IgD-negative memory B cell (primary cell): ENCODE measurements at regions not wholly inside any gene's neighbourhood (a gene's known extent, or its start where the extent isn't known, plus 50 kb on each side); places are given as distances from the start of the nearest gene placed in this dataset.
A peak's percentile ranks its signal among the peaks of the same experiment; 100 is the strongest.

ENCODE experiments used
- H3K27ac Mint-ChIP-seq, 3 donors: one replicate each; pipeline ENCODE4 v1.8.0; 2020 to 2022; ENCODE audit warnings: mild to moderate bottlenecking in 3 of 3, mixed read lengths in 3 of 3, moderate library complexity in 1 of 3
- H3K27me3 Mint-ChIP-seq: one replicate; pipeline ENCODE4 v1.8.0; 2021; ENCODE audit warnings: mixed read lengths
- H3K36me3 Mint-ChIP-seq: one replicate; pipeline ENCODE4 v1.8.0; 2020; ENCODE audit warnings: mild to moderate bottlenecking, mixed read lengths
- H3K4me1 Mint-ChIP-seq, 3 donors: one replicate each; pipeline ENCODE4 v1.8.0; 2020 to 2022; ENCODE audit warnings: mixed read lengths in 3 of 3, mild to moderate bottlenecking in 1 of 3
- H3K4me3 Mint-ChIP-seq, 4 donors: one replicate each; pipeline ENCODE4 v1.8.0; 2020 to 2022; ENCODE audit warnings: mild to moderate bottlenecking in 4 of 4, mixed read lengths in 4 of 4, moderate library complexity in 3 of 4
- H3K9me3 Mint-ChIP-seq, 3 donors: one replicate each; pipeline ENCODE4 v1.8.0; 2020 to 2021; ENCODE audit warnings: mixed read lengths in 3 of 3, mild to moderate bottlenecking in 1 of 3

DNA sequence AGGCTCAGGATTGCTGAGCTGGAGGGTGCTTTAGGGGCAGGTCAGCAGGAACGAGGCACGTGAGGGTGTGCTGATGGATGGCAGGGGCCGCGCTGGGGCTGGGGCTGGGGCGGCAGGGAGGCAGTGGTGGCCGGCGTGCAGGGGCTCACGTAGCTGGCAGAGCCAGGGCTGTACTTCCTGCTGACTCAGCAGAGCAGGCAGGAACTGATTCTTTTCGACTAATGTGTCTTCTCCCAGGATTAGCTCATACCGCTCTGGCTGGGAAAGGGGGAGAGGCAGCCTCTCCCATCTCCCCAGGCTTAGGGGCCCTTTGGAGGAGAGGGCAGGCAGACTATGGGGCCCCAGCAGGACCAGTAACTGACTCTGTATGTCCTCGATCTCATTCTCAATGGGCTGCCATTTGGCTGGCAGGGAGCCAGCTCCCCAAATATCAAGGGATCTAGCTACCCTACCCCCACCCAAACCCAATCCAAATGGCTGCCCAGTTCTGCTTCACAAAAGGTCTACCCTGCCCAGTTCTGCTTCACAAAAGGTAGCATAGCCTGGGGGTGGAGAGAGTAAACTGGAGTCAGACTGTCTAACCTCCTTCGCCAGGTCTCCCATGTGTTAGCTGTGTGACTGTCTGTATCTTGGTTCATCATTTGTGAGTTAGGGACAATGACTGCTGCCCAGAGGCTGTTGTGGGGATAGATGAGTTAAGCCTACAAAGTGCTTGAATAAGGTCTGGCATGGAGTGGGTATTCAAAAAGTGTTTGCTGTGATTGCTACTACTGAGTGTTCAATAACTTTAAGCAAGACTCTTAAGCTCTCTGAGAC lies 100.1 kb upstream of the SLC2A1 start:
- Mint-ChIP-seq H3K27me3 (peaks cover 11% of the 10 kb centered on the region), H3K9me3 (no peaks in the 10 kb centered on the region), H3K36me3 (no peaks in the 10 kb centered on the region), H3K4me1 (peaks cover 0 to 9% (median 0%) of the 10 kb centered on the region in 3 donors), H3K4me3 (no peak overlapping the region), H3K27ac (no peak overlapping the region)

DNA sequence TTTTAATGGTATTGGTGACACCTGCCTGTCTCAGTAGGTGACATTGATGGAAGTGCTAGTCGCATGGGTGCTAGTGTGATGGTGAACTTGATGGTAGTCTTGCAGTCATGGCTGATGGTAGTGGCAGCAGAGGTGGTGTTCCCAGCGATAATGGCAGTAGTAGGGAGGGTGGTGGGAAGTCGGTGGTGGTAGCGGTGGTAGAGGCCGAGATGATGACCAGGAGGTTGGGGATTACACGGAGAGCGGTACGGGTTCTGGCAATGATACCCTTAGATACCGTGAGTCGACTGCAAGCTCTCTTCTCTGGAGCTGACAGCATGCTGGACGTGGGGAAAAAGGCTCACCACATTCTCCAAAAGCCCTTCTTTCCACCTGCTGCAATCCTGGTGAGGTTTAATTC lies 99.4 kb upstream of the SLC2A1 start:
- Mint-ChIP-seq H3K4me3 (no peak overlapping the region), H3K4me1 (peaks cover 0 to 9% (median 0%) of the 10 kb centered on the region in 3 donors), H3K27ac (peak overlapping the region in 1 of 3 donors; percentile 3), H3K9me3 (no peaks in the 10 kb centered on the region), H3K27me3 (peaks cover 11% of the 10 kb centered on the region), H3K36me3 (no peaks in the 10 kb centered on the region)

DNA sequence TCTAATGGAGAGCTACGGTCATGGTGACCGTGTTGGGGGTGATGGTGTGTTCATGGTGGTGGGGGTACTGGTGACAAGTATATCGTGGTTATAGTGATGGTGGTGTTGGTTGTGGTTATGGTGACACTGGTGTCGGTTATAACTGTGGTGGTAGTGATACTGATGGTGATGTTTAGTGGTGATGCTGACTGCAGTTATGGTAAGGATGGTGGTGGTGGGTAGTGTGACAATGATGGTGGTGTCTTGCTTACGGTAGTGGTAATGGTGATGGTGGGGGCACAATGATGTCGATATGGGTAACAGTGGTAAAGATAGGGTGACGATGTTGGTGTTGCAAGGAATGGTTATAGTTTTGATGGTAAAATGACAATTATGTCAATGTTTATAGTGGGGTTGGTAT lies 98.9 kb upstream of the SLC2A1 start:
- Mint-ChIP-seq H3K4me1 (peaks cover 0 to 9% (median 0%) of the 10 kb centered on the region in 3 donors), H3K36me3 (no peaks in the 10 kb centered on the region), H3K27ac (peak overlapping the region in 1 of 3 donors; percentile 3), H3K4me3 (no peak overlapping the region), H3K9me3 (no peaks in the 10 kb centered on the region), H3K27me3 (peaks cover 11% of the 10 kb centered on the region)

DNA sequence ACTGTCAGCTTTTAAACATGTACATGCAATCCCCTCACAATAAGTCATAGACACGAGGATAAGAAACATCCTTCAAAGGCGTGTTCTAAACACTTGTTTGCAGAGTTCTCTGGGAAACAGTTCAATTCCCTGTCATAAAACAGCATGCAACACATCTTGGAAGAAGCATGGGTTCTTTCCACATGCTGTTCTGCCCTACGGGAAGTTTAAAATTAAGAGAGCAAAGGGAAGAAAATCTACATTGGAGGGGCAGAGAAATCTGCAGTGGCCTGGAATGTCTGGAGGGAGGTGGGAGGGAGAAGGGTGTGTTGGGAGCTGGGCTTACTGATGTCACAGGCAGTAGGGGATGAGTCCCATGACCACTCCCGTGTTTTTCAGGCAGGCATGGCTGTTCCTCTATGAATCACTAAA lies 98.3 kb upstream of the SLC2A1 start:
- Mint-ChIP-seq H3K9me3 (no peaks in the 10 kb centered on the region), H3K4me3 (no peak overlapping the region), H3K4me1 (peaks cover 0 to 9% (median 0%) of the 10 kb centered on the region in 3 donors), H3K36me3 (no peaks in the 10 kb centered on the region), H3K27me3 (peaks cover 11% of the 10 kb centered on the region), H3K27ac (no peak overlapping the region)

DNA sequence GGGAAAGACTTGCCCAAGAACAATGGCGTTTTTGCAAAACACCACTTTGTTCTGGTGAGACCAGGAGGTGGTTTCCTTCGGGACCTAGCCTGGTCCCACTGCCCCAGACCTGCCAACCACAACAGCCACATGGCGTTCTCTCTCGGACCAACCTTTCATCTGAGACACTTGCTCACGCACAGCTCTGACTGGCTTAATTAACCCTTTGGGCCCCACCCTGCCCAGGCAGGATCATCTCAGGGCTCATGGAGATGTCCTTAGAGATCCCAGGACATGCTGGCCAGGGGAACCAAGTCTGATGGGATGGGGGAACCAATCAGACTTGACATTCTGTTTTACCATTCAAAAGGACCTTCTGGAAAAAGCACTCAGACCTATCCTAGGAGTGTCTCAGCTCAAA lies 97.8 kb upstream of the SLC2A1 start:
- H3K4me3 Mint-ChIP-seq, result no peak overlapping the region
- H3K27ac Mint-ChIP-seq, result no peak overlapping the region
- peaks cover under 1% of the 10 kb centered on the region for H3K36me3 Mint-ChIP-seq
- peaks cover 0 to 9% (median 0%) of the 10 kb centered on the region in 3 donors for H3K4me1 Mint-ChIP-seq
- no peaks in the 10 kb centered on the region for H3K9me3 Mint-ChIP-seq
- peaks cover 13% of the 10 kb centered on the region for H3K27me3 Mint-ChIP-seq

DNA sequence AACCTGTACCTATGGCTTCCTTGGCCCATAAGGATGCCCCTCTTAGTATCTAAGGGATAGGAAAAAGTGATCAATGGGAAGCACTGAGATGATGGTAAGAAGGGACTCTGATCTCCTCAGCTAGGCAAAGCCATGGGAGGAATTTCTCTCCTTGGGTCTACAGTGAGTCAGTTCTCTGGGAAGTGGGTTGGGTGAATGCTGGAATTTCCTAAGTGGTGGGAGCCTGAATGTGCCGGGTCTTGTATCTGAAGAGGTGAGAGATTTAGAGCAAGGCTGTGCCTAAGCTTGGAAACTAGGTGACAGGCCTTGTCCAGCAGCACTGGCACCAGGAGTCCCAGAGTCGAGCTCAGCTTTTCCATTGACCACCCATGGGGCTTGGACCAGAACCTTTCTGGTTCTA lies 96.3 kb upstream of the SLC2A1 start:
- no peak overlapping the region for H3K27ac Mint-ChIP-seq

DNA sequence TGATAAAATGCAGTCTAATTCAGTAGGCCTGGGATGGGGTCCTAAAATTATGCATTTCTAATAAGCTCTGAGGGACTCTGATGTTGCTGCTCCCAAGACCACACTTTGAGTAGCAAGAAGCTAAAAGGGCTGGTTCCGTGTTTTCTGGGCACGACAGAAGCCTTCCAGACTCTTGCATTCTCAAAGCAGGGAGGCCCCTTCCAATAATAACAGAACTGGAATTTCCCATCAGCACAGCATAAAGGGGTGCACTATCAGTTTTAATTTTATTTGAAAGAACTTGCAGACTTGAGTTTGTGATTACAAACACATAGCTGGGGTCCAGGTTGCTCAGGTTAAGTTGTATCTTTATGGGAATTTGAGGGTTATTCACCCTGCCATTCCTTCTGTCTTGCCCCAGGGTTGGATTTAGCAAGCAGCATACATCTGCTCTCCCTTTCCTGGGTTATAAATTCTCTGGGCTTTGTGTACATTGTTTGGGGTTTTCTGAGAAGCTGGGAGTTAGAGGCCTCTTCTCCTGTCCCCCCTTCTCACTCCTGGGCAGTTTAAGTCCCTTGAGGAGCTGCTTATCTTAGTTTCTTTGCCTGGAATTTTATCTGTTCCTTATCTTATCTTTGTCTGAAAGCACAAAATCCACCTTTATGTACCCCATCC lies 94.2 kb upstream of the SLC2A1 start:
- peaks cover 0 to 4% (median 0%) of the 10 kb centered on the region in 3 donors for H3K4me1 Mint-ChIP-seq
- no peak overlapping the region for H3K27ac Mint-ChIP-seq
- H3K4me3 Mint-ChIP-seq, result no peak overlapping the region
- H3K27me3 Mint-ChIP-seq, result peaks cover 3% of the 10 kb centered on the region
- peaks cover 3% of the 10 kb centered on the region for H3K36me3 Mint-ChIP-seq
- no peaks in the 10 kb centered on the region for H3K9me3 Mint-ChIP-seq

More for the DNA sequence above, 96.3 kb upstream of the SLC2A1 start:
- H3K9me3 Mint-ChIP-seq, result no peaks in the 10 kb centered on the region
- peaks cover 9% of the 10 kb centered on the region for H3K27me3 Mint-ChIP-seq
- peaks cover 0 to 9% (median 0%) of the 10 kb centered on the region in 3 donors for H3K4me1 Mint-ChIP-seq
- peaks cover 3% of the 10 kb centered on the region for H3K36me3 Mint-ChIP-seq
- H3K4me3 Mint-ChIP-seq, result no peak overlapping the region

DNA sequence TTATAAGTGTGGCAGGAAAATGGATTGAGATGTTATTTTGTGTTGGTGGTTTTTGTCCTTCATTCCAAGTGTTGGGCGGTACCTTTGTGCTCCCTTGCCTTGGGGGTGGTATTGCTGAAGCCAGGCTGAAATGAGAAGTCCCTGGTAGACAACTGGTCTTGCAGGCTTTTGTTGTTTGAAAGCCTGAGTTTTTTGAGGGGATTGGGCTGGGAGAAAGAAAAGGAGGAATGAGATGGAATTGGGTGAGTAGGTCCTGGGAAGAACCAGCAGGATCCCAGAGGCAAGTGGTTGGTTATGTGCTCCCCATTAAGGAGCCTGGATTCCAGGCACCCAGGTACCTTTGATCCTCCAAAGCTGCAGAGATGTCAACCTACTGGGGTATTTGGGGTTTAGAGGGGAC lies 93.7 kb upstream of the SLC2A1 start:
- H3K4me3 Mint-ChIP-seq, result no peak overlapping the region
- peaks cover 0 to 1% (median 0%) of the 10 kb centered on the region in 3 donors for H3K4me1 Mint-ChIP-seq
- peaks cover 3% of the 10 kb centered on the region for H3K27me3 Mint-ChIP-seq
- H3K9me3 Mint-ChIP-seq, result no peaks in the 10 kb centered on the region
- H3K27ac Mint-ChIP-seq, result no peak overlapping the region
- peaks cover 3% of the 10 kb centered on the region for H3K36me3 Mint-ChIP-seq

DNA sequence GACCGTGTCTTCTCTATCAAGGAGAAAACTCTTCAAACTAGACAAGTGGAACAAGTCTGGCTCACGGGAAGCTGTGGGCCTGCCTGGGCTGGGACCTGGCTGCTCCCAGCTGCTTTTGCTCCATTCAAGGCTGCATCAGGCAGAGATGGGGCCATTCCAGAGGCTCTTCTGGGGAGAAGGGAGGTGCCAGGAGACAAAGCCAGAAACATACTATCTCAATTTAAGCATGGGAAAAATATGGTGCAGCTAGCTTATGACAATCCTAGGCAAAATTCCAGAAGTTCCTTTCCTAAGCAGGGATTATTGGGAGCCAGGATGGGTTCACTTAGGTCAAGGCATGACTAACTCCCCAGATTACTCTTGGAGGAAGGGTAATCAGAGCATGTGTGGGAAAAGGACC lies 90.8 kb upstream of the SLC2A1 start:
- H3K27me3 Mint-ChIP-seq, result peaks cover 2% of the 10 kb centered on the region
- H3K36me3 Mint-ChIP-seq, result peaks cover 3% of the 10 kb centered on the region
- H3K4me3 Mint-ChIP-seq, result no peak overlapping the region
- H3K9me3 Mint-ChIP-seq, result no peaks in the 10 kb centered on the region
- peaks cover 0 to 1% (median 0%) of the 10 kb centered on the region in 3 donors for H3K4me1 Mint-ChIP-seq
- no peak overlapping the region for H3K27ac Mint-ChIP-seq

DNA sequence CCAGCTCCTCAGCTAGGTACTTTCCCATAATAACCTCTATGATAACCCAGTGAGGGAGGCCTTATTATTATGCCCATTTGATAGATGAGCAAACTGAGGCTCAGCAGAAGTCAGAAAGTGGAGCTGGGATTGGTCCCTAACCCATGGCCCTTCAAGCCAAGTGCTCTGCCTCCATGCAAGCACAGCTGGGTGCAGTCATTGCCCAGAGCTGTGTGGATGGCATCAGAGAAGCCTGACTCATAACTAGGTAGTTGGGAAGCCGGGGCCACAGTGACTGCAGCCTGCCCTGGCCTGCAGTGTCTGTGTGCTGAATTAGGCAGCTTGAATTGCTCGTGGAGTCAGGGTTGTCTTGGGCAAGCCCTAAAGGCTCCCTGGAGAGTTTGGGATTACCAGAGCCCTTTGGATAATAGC lies 89.9 kb upstream of the SLC2A1 start:
- Mint-ChIP-seq H3K4me1 (peaks cover 0 to 1% (median 0%) of the 10 kb centered on the region in 3 donors), H3K4me3 (no peak overlapping the region), H3K27me3 (peaks cover 3% of the 10 kb centered on the region), H3K9me3 (no peaks in the 10 kb centered on the region), H3K27ac (no peak overlapping the region), H3K36me3 (peaks cover 3% of the 10 kb centered on the region)

DNA sequence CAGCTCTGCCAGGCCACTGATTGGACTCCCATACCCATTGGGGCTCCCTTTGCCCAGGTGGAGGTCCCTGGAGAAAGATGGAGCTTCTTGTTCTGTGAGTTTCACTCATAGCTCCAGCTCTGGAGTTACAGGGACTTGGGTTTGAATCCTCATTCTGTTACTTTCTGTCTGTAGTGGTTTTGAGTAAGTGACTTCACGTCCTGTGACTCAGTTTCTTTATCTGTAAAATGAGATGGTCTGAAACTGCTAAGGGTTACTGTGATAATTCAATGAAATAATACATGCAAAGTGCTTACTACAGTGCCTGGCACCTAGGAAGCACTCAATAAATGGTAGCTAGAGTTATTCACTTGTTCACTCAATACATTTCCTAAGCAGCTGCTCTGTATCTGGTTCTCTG lies 88.5 kb upstream of the SLC2A1 start:
- H3K4me1 Mint-ChIP-seq, result peaks cover 0 to 5% (median 1%) of the 10 kb centered on the region in 3 donors
- no peak overlapping the region for H3K4me3 Mint-ChIP-seq
- H3K27ac Mint-ChIP-seq, result no peak overlapping the region
- peaks cover 3% of the 10 kb centered on the region for H3K36me3 Mint-ChIP-seq
- no peaks in the 10 kb centered on the region for H3K9me3 Mint-ChIP-seq
- peaks cover 3% of the 10 kb centered on the region for H3K27me3 Mint-ChIP-seq

DNA sequence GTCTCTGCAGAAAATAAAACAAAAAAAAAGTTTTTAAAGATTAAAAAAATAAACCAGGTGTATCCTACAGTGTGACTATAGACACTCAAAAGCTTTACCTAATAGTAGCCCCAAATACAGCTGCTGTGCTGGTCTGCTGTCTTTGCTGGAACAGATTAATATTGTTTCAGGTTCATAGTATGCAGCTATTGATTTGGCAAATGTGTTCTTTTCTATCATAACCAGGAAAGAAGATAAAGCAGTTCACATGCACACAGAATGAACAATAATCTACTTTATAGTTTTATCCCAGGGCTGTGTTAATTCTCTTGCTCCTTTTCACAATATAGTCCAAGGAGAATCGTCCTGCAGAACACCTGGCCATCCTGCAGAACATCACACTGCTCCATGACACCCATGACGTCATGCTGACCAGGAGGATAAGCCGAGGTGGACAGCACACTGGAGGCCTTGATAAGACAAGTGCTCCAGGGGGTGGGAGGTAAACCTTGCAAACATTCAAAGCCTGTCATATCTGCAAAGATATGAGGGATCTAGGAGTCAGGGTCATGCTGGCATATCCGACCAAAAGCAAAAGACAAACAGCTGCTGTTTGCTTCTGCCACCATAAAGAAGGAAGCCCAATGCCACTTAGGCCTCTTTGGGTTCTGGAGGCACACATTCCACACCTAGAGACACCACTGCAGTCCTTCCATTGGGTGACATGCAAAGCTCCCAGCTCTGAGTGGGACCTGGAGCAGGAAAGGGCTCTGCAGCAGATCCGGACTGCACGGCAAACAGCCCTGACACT lies 86.1 kb upstream of the SLC2A1 start:
- H3K4me1 Mint-ChIP-seq, result peaks cover 3 to 5% (median 5%) of the 10 kb centered on the region in 3 donors
- no peaks in the 10 kb centered on the region for H3K36me3 Mint-ChIP-seq
- H3K27me3 Mint-ChIP-seq, result peaks cover 1% of the 10 kb centered on the region
- H3K27ac Mint-ChIP-seq, result no peak overlapping the region
- H3K9me3 Mint-ChIP-seq, result no peaks in the 10 kb centered on the region
- H3K4me3 Mint-ChIP-seq, result no peak overlapping the region

DNA sequence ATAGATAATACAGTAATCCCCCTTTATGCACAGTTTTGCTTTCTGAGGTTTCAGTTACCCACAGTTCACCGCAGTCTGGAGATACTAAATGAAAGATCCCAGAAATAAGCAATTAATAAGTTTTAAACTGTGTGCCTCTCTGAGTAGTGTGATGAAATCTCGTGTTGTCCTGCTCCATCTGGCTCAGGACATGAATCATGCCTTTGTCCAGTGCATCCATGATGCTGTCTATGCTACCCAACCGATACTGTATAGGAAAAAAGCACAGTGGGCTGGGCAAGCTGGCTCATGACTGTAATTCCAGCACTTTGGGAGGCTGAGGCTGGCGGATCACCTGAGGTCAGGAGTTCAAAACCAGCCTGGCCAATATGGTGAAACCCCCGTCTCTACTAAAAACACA lies 85.0 kb upstream of the SLC2A1 start:
- H3K27ac Mint-ChIP-seq, result no peak overlapping the region
- H3K36me3 Mint-ChIP-seq, result no peaks in the 10 kb centered on the region
- H3K4me1 Mint-ChIP-seq, result peaks cover 3 to 5% (median 5%) of the 10 kb centered on the region in 3 donors
- no peaks in the 10 kb centered on the region for H3K9me3 Mint-ChIP-seq
- peaks cover 1% of the 10 kb centered on the region for H3K27me3 Mint-ChIP-seq
- no peak overlapping the region for H3K4me3 Mint-ChIP-seq

DNA sequence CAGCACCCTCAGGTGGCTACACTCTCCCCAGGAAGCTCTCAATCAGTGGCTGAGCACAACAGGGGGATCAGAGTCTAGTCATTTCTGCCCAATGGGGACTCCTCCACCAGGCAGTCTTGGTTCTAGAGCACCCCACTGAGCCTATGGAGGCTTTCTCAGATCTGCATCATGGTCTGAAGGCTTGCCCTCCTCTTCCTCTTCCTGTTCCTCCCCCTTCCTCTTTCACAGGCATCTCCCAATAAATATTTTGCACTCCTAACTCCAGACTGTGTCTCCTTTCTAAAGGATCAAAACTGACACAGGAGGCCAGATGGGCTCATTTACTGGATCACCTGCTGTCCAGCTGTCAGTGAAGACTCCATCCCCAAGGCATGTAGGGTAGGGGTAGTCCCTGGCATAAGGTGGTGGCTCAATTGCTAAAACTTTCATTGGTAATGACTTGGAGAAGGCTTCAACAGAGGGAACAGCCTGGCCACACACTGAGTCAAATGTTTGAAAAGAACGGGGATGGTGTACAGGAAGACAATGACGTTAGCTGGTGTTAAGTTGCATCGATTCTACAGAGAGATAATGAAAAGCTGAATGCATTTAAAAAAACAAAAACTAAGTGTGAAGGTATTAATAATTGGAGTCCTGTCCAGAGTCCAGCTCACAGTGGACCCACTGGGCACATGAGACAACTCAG lies 84.2 kb upstream of the SLC2A1 start:
- no peaks in the 10 kb centered on the region for H3K36me3 Mint-ChIP-seq
- no peak overlapping the region for H3K4me3 Mint-ChIP-seq
- H3K4me1 Mint-ChIP-seq, result peaks cover 3 to 5% (median 4%) of the 10 kb centered on the region in 3 donors
- peaks cover 1% of the 10 kb centered on the region for H3K27me3 Mint-ChIP-seq
- no peak overlapping the region for H3K27ac Mint-ChIP-seq
- no peaks in the 10 kb centered on the region for H3K9me3 Mint-ChIP-seq
